GM12878 (cell line): ENCODE measurements at regions not wholly inside any gene's neighbourhood (a gene's known extent, or its start where the extent isn't known, plus 50 kb on each side); places are given as distances from the start of the nearest gene placed in this dataset.

Experiments used
- ATAC-seq: fragments of 200-7000 bp; cut with Tn5 transposase; 3 replicates; pipeline ENCODE4 v1.9.1; 2020; ENCODE audit warnings: mild to moderate bottlenecking, moderate library complexity
- BruUV-seq: library from RNA; stranded (reverse); fragments of 400-500 nt; replicated peaks from 2 replicates; lab custom pipeline; 2021; lab: Mats Ljungman, UMichigan
- CTCF ChIA-PET: fragments of 300-600 bp; sonication (Branson Sonifier 250); formaldehyde crosslinking; extraction: SDS; loops from one replicate; lab custom pipeline; 2021; ENCODE audit warnings: inconsistent platforms; lab: Yijun Ruan, JAX
- POLR2A ChIA-PET: fragments of 350-600 bp; formaldehyde crosslinking; extraction: SDS; loops from one replicate; lab custom pipeline; 2021; ENCODE audit warnings: inconsistent platforms; lab: Charles Lee
- RAD21 ChIA-PET: fragments of 300-600 bp; sonication (Branson Sonifier 250); formaldehyde crosslinking; loops from one replicate; lab custom pipeline; 2023; ENCODE audit warnings: antibody characterized with exemption; ENCODE audit not compliant: unreplicated experiment; lab: Charles Lee
- SMC1A ChIA-PET: fragments of 300-600 bp; sonication (Branson Sonifier 250); formaldehyde crosslinking; loops from one replicate; lab custom pipeline; 2023; ENCODE audit not compliant: unreplicated experiment, uncharacterized antibody; lab: Charles Lee
- DNase-seq: peaks from one replicate; pipeline ENCODE4 v3.0.0-alpha.2; 2011; ENCODE audit warnings: low read depth, low spot score
- FAIRE-seq: peaks from 3 replicates; lab custom pipeline; 2011; peaks lifted over from hg19 to GRCh38; lab: Jason Lieb, UNC
- H2AFZ ChIP-seq: 2 replicates; pipeline ENCODE4 v1.6.0; 2011; ENCODE audit warnings: low read depth, low read length, control low read depth; ENCODE audit not compliant: control insufficient read depth
- H3K27ac ChIP-seq: 2 replicates; pipeline ENCODE4 v1.5.1; 2011; ENCODE audit warnings: control low read depth; ENCODE audit not compliant: control insufficient read depth, insufficient read depth
- H3K27me3 ChIP-seq, 2 experiments: replicated peaks in 1 of 2; 2 replicates each; pipeline versions ENCODE4 v1.6.0 to v1.6.1; 2011; ENCODE audit warnings: low read length in 1 of 2; ENCODE audit not compliant: control insufficient read depth in 2 of 2, insufficient read depth in 2 of 2
- H3K36me3 ChIP-seq, 2 experiments: 2 replicates each; pipeline ENCODE4 v1.5.1; 2011; ENCODE audit warnings: low read length in 1 of 2; ENCODE audit not compliant: control insufficient read depth in 2 of 2, insufficient read depth in 2 of 2
- H3K4me1 ChIP-seq: 2 replicates; pipeline ENCODE4 v1.6.1; 2011; ENCODE audit warnings: mild to moderate bottlenecking, low read length, moderate library complexity, mixed read lengths; ENCODE audit not compliant: control insufficient read depth, insufficient read depth
- H3K4me2 ChIP-seq: 2 replicates; pipeline ENCODE4 v1.6.0; 2011; ENCODE audit warnings: control low read depth; ENCODE audit not compliant: control insufficient read depth, insufficient read depth
- H3K4me3 ChIP-seq: fragments of 200-600 bp; sonication (generic); 2 replicates; pipeline ENCODE4 v1.5.1; 2016
- H3K79me2 ChIP-seq: 2 replicates; pipeline ENCODE4 v1.6.0; 2011; ENCODE audit warnings: low read length; ENCODE audit not compliant: control insufficient read depth, insufficient read depth
- H3K9ac ChIP-seq: 2 replicates; pipeline ENCODE4 v1.8.0; 2011; ENCODE audit warnings: low read length, control low read depth, mixed read lengths; ENCODE audit not compliant: control insufficient read depth, insufficient read depth
- H3K9me3 ChIP-seq: replicated peaks from 3 replicates; pipeline ENCODE4 v1.5.1; 2011; ENCODE audit warnings: mild to moderate bottlenecking, low read length; ENCODE audit not compliant: control insufficient read depth, insufficient read depth
- H4K20me1 ChIP-seq: 2 replicates; pipeline ENCODE4 v1.6.0; 2011; ENCODE audit not compliant: control insufficient read depth, insufficient read depth
- CHD2 ChIP-seq: IDR thresholded peaks from 2 replicates; pipeline ENCODE4 v1.6.1; 2011; ENCODE audit warnings: low read depth, low read length, improper control_type of control experiment, borderline replicate concordance
- E2F4 ChIP-seq: IDR thresholded peaks from 2 replicates; pipeline ENCODE4 v1.6.1; 2012; ENCODE audit warnings: low read depth, low read length, improper control_type of control experiment
- E2F8 ChIP-seq: fragments of 450-650 bp; IDR thresholded peaks from 2 replicates; pipeline ENCODE4 v1.6.1; 2018; ENCODE audit warnings: mild to moderate bottlenecking, low read depth, moderate library complexity; ENCODE audit not compliant: partially characterized antibody
- HDAC6 ChIP-seq: fragments of 200-600 bp; sonication (generic); IDR thresholded peaks from one replicate; pipeline ENCODE4 v1.8.0; 2017; ENCODE audit warnings: antibody characterized with exemption; ENCODE audit not compliant: unreplicated experiment
- IRF5 ChIP-seq: fragments of 450-650 bp; IDR thresholded peaks from 2 replicates; pipeline ENCODE4 v1.6.1; 2017; ENCODE audit warnings: borderline replicate concordance
- KAT2A ChIP-seq: conservative IDR thresholded peaks from 2 replicates; pipeline ENCODE4 v1.6.1; 2011; ENCODE audit warnings: low read depth, low read length; ENCODE audit not compliant: control insufficient read depth
- MTA3 ChIP-seq: IDR thresholded peaks from 2 replicates; pipeline ENCODE4 v1.6.1; 2012; ENCODE audit warnings: low read length, inconsistent platforms, borderline replicate concordance
- POLR2A ChIP-seq: IDR thresholded peaks from 2 replicates; pipeline ENCODE4 v1.6.1; 2011; ENCODE audit warnings: low read depth, mild to moderate bottlenecking, low read length
- POLR2AphosphoS2 ChIP-seq: IDR thresholded peaks from 2 replicates; pipeline ENCODE4 v1.6.1; 2011; ENCODE audit warnings: low read depth, mild to moderate bottlenecking, low read length, improper control_type of control experiment, moderate library complexity
- RUNX3 ChIP-seq: IDR thresholded peaks from 2 replicates; pipeline ENCODE4 v1.6.1; 2012; ENCODE audit warnings: low read length, inconsistent platforms
- SRF ChIP-seq, 2 experiments: IDR thresholded peaks; 2 replicates each; pipeline ENCODE4 v1.6.1; 2011; ENCODE audit warnings: low read depth in 2 of 2, low read length in 2 of 2, mild to moderate bottlenecking in 1 of 2, moderate library complexity in 1 of 2
- TCF12 ChIP-seq: IDR thresholded peaks from 2 replicates; pipeline ENCODE4 v1.6.1; 2011; ENCODE audit warnings: low read depth, mild to moderate bottlenecking, low read length
- ZNF207 ChIP-seq: fragments of 450-650 bp; IDR thresholded peaks from 2 replicates; pipeline ENCODE4 v1.6.1; 2014; ENCODE audit warnings: antibody characterized with exemption, mild to moderate bottlenecking, borderline replicate concordance
- WGBS: methylation state at CpG from one replicate; pipeline ENCODE4 v1.1.6; 2016; ENCODE audit warnings: low lambda C conversion rate; ENCODE audit not compliant: insufficient replicate concordance, insufficient coverage; ENCODE audit errors: missing lambda C conversion rate; 5-methylcytosine and 5-hydroxymethylcytosine counted together
- in situ Hi-C: fragments of 300-500 bp; cut with MboI; formaldehyde crosslinking; loops from 9 replicates; pipeline ENCODE4 v1.14.3; 2018; ENCODE audit warnings: mixed read lengths
- intact Hi-C: fragments of 100-400 bp; cut with micrococcal nuclease; formaldehyde crosslinking; loops from one replicate; pipeline ENCODE4 v1.14.2; 2022; ENCODE audit not compliant: unreplicated experiment
- TF ChIP-seq, protein P1 (sequence below): fragments of 450-650 bp; IDR thresholded peaks from 2 replicates; pipeline ENCODE4 v1.6.1; 2017; ENCODE audit warnings: mild to moderate bottlenecking, moderate library complexity

DNA sequence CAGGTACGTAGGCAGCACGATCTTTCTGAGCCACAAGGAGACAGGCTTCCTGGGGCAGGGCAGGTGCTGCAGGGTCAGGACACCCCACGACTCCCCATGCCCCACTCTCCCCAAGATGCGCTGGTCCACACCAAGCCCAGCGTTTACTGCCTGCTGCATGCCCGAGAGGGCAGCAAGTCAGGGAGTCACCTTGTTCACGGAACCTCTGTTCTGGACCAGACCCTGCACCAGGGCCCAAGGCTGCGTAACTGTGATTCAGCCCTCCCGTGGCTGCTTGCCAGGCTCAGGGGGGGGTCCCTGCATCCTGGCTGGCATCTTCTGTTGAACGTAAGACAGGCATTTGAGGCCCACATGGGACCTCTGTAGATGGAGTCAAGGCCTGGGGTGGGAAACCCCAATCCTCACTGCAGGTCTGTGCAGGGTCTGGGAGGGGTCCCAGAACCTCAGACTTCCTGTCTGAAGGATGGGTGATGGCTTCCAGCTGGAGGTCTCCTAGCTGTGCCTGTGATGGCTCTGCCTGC is 228.6 kb upstream of the RTL1 start:
- POLR2A ChIA-PET = no interaction called here
- Histone ChIP-seq H3K9me3 (no peaks in the 10 kb centered on the region; the same call in 2 of the 3 replicates), H3K27me3 (no peaks in the 10 kb centered on the region), H3K4me3 (no peak overlapping the region), H4K20me1 (no peaks in the 10 kb centered on the region)
- BruUV-seq = no TSS peak
- intact Hi-C loops = no loop called here
- 20% methylated on average over 10 of the region's 10 CpGs for WGBS
- TF ChIP-seq TCF12 (no peak), IRF5 (no peak), HDAC6 (no peak), KAT2A (no peak), POLR2AphosphoS2 (no peak), MTA3 (no peak), E2F4 (no peak), E2F8 (no peak), SRF (IDR thresholded peaks at IDR 0.05; ENCODE audit: low read depth in 2 of 2, low read length in 2 of 2) (no peak), ZNF207 (no peak), POLR2A (no peak), CHD2 (no peak), RUNX3 (no peak)
- TF ChIP-seq, protein P1, sequence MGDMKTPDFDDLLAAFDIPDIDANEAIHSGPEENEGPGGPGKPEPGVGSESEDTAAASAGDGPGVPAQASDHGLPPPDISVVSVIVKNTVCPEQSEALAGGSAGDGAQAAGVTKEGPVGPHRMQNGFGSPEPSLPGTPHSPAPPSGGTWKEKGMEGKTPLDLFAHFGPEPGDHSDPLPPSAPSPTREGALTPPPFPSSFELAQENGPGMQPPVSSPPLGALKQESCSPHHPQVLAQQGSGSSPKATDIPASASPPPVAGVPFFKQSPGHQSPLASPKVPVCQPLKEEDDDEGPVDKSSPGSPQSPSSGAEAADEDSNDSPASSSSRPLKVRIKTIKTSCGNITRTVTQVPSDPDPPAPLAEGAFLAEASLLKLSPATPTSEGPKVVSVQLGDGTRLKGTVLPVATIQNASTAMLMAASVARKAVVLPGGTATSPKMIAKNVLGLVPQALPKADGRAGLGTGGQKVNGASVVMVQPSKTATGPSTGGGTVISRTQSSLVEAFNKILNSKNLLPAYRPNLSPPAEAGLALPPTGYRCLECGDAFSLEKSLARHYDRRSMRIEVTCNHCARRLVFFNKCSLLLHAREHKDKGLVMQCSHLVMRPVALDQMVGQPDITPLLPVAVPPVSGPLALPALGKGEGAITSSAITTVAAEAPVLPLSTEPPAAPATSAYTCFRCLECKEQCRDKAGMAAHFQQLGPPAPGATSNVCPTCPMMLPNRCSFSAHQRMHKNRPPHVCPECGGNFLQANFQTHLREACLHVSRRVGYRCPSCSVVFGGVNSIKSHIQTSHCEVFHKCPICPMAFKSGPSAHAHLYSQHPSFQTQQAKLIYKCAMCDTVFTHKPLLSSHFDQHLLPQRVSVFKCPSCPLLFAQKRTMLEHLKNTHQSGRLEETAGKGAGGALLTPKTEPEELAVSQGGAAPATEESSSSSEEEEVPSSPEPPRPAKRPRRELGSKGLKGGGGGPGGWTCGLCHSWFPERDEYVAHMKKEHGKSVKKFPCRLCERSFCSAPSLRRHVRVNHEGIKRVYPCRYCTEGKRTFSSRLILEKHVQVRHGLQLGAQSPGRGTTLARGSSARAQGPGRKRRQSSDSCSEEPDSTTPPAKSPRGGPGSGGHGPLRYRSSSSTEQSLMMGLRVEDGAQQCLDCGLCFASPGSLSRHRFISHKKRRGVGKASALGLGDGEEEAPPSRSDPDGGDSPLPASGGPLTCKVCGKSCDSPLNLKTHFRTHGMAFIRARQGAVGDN = no peak
- TF ChIP-seq, all 136 proteins: peak for 0
- SMC1A ChIA-PET = no interaction called here
- RAD21 ChIA-PET = no interaction called here
- Histone ChIP-seq H3K36me3 (no peaks in the 10 kb centered on the region), H3K4me1 (no peaks in the 10 kb centered on the region), H3K4me2 (no peak overlapping the region), H3K27ac (no peak overlapping the region), H3K9ac (no peak overlapping the region), H3K79me2 (no peaks in the 10 kb centered on the region), H2AFZ (no peak overlapping the region)
- no peak for ATAC-seq
- CTCF ChIA-PET = no interaction called here
- in situ Hi-C loops = no loop called here
- DNase-seq = no peak
- FAIRE-seq = no peak
